PC-3 (cell line): ENCODE measurements at regions not wholly inside any gene's neighbourhood (a gene's known extent, or its start where the extent isn't known, plus 50 kb on each side); places are given as distances from the start of the nearest gene placed in this dataset.

ENCODE experiments used
- CTCF ChIP-seq: fragments of 300-600 bp; sonication (generic); conservative IDR thresholded peaks from 2 replicates; pipeline ENCODE4 v1.5.1; 2017; ENCODE audit warnings: antibody characterized with exemption, low read depth, mild to moderate bottlenecking, low read length
- EZH2 ChIP-seq: fragments of 300-600 bp; sonication (generic); IDR thresholded peaks from one replicate; pipeline ENCODE4 v1.6.1; 2017; ENCODE audit warnings: antibody characterized with exemption, mild to moderate bottlenecking, low read length; ENCODE audit not compliant: unreplicated experiment

GRCh38 chr1:182192966-182193365 lies 131.5 kb upstream of the ZNF648 start:
- no peak for TF ChIP-seq CTCF
- TF ChIP-seq EZH2 = no peak
